MG63 (cell line): ENCODE measurements at regions not wholly inside any gene's neighbourhood (a gene's known extent, or its start where the extent isn't known, plus 50 kb on each side); places are given as distances from the start of the nearest gene placed in this dataset.
"Not testable (repeated sequence)": the region's sequence is repeated elsewhere in the genome, so short reads cannot be mapped to it uniquely, and the experiment has no call there.

Experiments
- DNase-seq: peaks from one replicate; pipeline ENCODE4 v3.0.0-alpha.2; 2020
- H3K27me3 ChIP-seq: fragments of 250-450 bp; sonication (Bioruptor Pico); 2 replicates; pipeline ENCODE4 v1.5.1; 2020; ENCODE audit warnings: mild to moderate bottlenecking, moderate library complexity
- H3K36me3 ChIP-seq: fragments of 250-450 bp; sonication (Bioruptor Pico); 2 replicates; pipeline ENCODE4 v1.5.1; 2020; ENCODE audit warnings: mild to moderate bottlenecking, moderate library complexity
- H3K4me3 ChIP-seq: fragments of 250-450 bp; sonication (Bioruptor Pico); 2 replicates; pipeline ENCODE4 v1.5.1; 2020; ENCODE audit warnings: mild to moderate bottlenecking, moderate library complexity
- H3K9me3 ChIP-seq: fragments of 250-450 bp; sonication (Bioruptor Pico); 2 replicates; pipeline ENCODE4 v1.5.1; 2020; ENCODE audit warnings: mild to moderate bottlenecking, moderate library complexity

- peak; percentile 81 for DNase-seq
- no peaks in the 10 kb centered on the region for H3K36me3 ChIP-seq
- H3K9me3 ChIP-seq = no peaks in the 10 kb centered on the region
- H3K27me3 ChIP-seq = no peaks in the 10 kb centered on the region
- no peak overlapping the region for H3K4me3 ChIP-seq
These were observed 69.9 kb upstream of the DDR1 start for GRCh38 chr6:30814146-30815040.

DNA sequence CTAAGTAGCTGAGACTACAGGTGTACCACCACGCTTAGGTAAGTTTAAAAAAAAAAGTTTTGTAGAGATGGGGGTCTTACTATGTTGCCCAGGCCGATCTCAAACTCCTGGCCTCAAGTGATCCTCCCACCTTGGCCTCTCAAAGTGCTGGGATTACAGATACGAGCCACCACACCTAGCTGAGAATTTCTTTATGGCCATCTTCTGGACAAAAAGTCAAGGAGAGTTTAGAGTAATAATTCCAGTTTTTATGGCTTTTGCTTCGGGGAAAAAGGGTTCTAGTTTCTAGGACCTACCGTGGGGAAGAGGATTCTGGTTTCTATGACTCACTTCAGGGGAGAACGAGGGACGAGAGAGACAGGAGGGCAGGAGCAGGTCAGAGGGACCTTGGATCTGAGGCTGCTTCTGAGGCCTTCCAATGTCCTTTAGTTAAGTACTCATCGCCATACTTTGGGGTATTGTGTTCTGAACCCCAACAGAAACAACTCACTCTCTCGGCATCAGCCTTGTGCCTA, 69.3 kb upstream of the IER3 start:
- Histone ChIP-seq H3K27me3 (no peaks in the 10 kb centered on the region), H3K4me3 (no peak overlapping the region), H3K36me3 (no peaks in the 10 kb centered on the region), H3K9me3 (no peaks in the 10 kb centered on the region)
- DNase-seq = no peak

- Histone ChIP-seq H3K27me3 (no peaks in the 10 kb centered on the region), H3K36me3 (no peaks in the 10 kb centered on the region), H3K9me3 (no peaks in the 10 kb centered on the region), H3K4me3 (no peak overlapping the region)
- DNase-seq = no peak
These were observed 66.5 kb upstream of the IER3 start for GRCh38 chr6:30810813-30811339.

GRCh38 chr6:30807566-30807965, 63.2 kb upstream of the IER3 start:
- not testable (repeated sequence) for H3K4me3 ChIP-seq, H3K27me3 ChIP-seq, DNase-seq, H3K36me3 ChIP-seq, H3K9me3 ChIP-seq

GRCh38 chr6:30806581-30807183, 62.3 kb upstream of the IER3 start:
- Histone ChIP-seq H3K4me3 (no peak overlapping the region), H3K27me3 (no peaks in the 10 kb centered on the region), H3K9me3 (no peaks in the 10 kb centered on the region), H3K36me3 (no peaks in the 10 kb centered on the region)
- no peak for DNase-seq

GRCh38 chr6:30804333-30804732, 60.0 kb upstream of the IER3 start:
- DNase-seq = no peak
- no peaks in the 10 kb centered on the region for H3K9me3 ChIP-seq
- H3K4me3 ChIP-seq = no peak overlapping the region
- no peaks in the 10 kb centered on the region for H3K27me3 ChIP-seq
- H3K36me3 ChIP-seq = no peaks in the 10 kb centered on the region

- H3K9me3 ChIP-seq = no peaks in the 10 kb centered on the region
- no peak overlapping the region for H3K4me3 ChIP-seq
- DNase-seq = no peak
- no peaks in the 10 kb centered on the region for H3K36me3 ChIP-seq
- no peaks in the 10 kb centered on the region for H3K27me3 ChIP-seq
These were observed 58.4 kb upstream of the IER3 start for GRCh38 chr6:30802731-30803130.

DNA sequence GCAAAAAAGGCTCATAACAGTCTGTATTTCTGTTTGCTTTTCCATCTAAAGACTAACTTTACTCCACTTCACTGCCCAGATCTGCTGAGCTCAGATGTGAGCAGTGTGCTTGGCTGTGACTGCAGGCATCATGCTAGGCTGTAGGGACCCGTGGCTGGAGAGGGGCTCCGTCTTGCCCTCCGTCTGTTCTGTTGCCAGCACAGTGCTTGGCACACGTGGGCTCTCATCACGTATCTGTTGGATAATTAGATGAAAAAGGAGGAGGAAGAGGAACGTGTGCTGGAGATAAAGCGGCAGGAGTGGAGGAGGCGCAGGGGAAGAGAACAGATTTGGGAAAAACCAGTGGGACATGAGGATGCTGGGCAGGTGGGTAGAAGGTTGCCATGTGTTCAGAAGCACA, 57.6 kb upstream of the IER3 start:
- H3K27me3 ChIP-seq = no peaks in the 10 kb centered on the region
- no peaks in the 10 kb centered on the region for H3K36me3 ChIP-seq
- DNase-seq = no peak
- H3K4me3 ChIP-seq = no peak overlapping the region
- H3K9me3 ChIP-seq = no peaks in the 10 kb centered on the region

GRCh38 chr6:30800871-30801270, 56.5 kb upstream of the IER3 start:
- Histone ChIP-seq H3K27me3 (no peaks in the 10 kb centered on the region), H3K4me3 (no peak overlapping the region), H3K36me3 (no peaks in the 10 kb centered on the region), H3K9me3 (no peaks in the 10 kb centered on the region)
- no peak for DNase-seq

DNA sequence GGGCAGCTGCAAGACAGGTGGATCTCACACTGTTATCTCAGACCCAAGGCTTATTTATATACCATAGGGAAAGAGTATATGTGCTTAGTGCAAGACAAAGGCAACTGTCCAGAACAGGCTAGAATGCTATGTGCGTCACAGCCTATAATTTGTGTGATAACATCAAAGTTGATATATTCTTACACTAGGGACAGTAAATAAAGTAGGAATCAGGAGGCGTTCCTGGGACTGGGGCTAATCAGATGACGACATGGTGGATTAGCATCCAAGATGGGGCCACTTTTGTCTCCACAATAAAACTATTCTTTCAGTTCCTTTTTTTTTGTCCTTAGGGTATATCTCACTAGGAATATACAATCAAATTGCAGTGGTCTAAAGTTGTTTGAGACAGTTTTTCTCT, 54.9 kb upstream of the IER3 start:
- DNase-seq = no peak
- Histone ChIP-seq H3K9me3 (no peaks in the 10 kb centered on the region), H3K4me3 (no peak overlapping the region), H3K27me3 (no peaks in the 10 kb centered on the region), H3K36me3 (no peaks in the 10 kb centered on the region)

DNA sequence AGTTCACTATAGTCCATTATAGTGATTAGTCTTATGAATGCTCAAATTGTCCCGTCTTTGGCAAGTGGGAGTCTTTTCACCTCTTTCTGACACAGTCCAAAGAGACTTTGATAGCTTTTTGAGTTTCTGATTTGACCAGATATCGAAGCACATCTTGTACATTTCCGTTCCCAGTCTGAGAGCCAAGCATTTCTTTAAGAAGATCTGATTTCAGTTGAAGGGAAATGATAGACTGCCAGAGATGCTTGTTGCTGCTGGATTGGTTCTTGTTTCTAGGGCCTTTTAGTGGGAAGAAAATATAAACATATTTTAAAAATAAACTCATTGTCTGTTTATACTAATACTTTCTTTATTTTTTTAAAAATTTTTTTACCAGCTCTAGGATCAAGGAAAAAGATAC, 54.1 kb upstream of the IER3 start:
- Histone ChIP-seq H3K36me3 (no peaks in the 10 kb centered on the region), H3K9me3 (no peaks in the 10 kb centered on the region), H3K4me3 (no peak overlapping the region), H3K27me3 (no peaks in the 10 kb centered on the region)
- DNase-seq = no peak

DNA sequence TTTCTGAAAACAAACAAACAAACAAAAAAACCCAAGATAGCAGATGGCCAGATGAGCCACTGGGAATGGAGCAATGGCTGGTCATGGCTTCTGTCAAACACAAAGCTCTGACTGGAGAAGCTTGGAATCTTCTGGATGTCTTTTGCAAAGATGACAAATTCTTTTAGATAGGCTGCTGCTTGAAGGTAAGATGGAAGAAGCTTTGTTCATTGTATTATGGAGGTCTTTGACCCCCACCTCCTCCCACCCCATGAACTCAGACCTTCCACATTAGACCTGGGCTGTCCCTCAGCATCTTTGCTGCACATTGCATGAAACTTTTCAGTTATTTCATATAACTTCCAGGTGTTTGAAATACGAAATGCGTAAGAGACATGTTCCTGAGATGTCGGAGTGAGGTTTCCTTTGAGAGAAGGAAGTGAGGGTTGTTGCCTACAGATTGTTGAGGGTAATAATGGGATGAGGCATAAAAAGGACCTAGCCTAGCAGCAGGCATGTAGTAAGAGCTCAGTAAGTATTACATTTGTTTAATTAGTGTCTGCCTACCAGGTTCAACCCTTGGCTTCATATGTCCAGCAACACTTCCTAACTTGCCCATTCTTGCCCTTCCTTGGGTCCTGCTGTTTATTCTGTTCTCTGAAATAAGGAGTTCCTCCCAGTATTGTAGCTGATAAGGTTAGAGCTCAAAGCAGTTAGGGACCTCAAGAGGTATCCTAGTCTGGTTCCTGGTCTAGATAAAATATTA, 51.4 kb upstream of the IER3 start:
- Histone ChIP-seq H3K9me3 (no peaks in the 10 kb centered on the region), H3K27me3 (no peaks in the 10 kb centered on the region), H3K4me3 (no peak overlapping the region), H3K36me3 (no peaks in the 10 kb centered on the region)
- DNase-seq = no peak
